GM21381 (cell line): ENCODE measurements at regions not wholly inside any gene's neighbourhood (a gene's known extent, or its start where the extent isn't known, plus 50 kb on each side); places are given as distances from the start of the nearest gene placed in this dataset.

Experiments used
- ATAC-seq: cut with Tn5 transposase; IDR thresholded peaks from one replicate; pipeline ENCODE4 v1.9.1; 2021; ENCODE audit warnings: mild to moderate bottlenecking, moderate library complexity; ENCODE audit not compliant: unreplicated experiment

DNA sequence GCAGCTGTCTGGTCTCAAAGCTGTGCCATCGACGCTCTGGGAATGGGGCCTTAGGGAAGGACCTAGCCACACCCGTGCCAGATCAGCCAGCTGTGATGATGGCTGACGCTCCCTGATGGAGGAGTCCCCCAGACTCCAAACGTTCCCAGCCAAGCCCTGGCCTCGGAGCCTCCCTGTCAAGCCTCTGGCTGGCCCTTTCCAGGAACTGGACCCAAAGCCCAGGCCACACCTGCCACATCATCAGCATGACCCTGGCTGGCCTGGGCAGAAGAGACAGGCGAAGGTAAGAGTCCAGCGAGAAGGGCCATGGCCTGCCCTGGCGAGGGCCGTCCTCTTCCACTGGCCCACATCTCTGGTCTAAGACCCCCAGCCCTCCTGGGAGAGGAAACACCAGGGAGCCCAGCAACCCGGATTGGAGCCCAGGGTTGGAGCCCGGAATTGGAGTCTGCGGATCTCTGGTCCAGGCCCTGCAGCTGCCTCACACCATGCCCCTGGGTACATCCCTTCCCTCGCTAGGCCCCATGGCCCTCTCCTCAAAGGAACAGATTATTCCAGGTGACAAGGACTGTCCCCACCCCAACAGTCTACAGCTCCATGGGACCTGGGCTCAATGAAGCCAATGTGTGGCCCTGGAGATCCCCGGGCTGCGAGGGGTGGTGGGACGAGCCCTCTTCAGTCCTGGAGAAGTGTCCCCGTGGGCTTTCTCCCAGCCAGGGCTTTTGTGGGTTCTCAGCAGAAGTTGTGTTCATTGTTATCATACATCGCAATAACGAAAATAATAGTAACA is 105.1 kb upstream of the TNRC6C start:
- ATAC-seq, result no peak

GRCh38 chr17:77854083-77854758 is 104.3 kb upstream of the TNRC6C start:
- ATAC-seq, result no peak

DNA sequence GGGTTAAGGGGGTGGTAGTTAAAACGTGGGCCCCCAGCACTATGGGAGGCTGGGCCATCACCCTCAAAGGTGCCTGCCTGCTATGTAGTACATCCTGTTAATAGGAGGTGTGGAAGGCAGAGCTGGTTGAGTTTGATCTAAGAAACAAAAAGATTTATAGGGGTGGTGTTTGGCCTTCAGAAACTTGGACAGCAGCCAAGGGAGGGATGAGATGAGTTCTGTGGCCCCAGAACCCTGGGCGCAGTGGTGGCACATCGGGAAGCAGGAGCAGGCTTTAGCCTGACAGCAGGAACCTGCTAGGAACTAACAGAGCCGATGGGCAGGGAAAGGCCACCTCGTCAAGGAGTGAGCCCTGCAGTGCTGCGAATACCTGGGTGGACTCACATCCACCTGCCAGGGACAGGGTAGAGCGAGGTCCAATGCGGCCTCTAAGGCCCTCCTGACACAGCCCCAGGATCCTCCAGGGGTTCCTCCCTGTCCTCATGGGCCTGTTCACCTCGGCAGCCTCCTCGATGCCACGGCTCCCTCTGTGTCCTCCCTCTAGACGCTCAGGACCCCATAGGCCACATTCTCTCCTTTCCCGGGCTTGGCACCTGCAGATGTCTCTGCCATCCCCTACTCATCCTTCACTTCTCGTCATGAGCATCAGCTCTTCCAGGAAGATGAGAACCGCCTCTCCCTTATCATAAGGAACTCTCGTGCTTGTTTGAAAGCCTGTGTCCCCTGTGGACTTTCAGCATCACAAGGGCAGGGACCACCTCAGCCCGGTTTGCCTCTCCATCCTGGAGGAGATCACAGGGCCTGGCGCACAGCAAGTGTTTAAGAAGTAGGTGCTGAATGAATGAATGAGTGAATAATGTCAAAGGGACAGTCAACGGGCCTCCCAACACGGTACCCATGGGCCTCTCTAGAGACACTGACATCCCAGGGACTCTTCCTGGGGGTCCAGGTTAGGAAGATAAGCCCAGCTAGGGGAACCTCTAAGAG is 103.5 kb upstream of the TNRC6C start:
- no peak for ATAC-seq

- no peak for ATAC-seq
Observed at GRCh38 chr17:77856551-77857305, 101.8 kb upstream of the TNRC6C start.

GRCh38 chr17:77857306-77857555 is 101.3 kb upstream of the TNRC6C start:
- no peak for ATAC-seq

GRCh38 chr17:77857613-77858012 is 100.9 kb upstream of the TNRC6C start:
- no peak for ATAC-seq

- no peak for ATAC-seq
Observed at GRCh38 chr17:77858291-77859034, 100.0 kb upstream of the TNRC6C start.

GRCh38 chr17:77859035-77859810 is 99.3 kb upstream of the TNRC6C start:
- ATAC-seq, result no peak

- no peak for ATAC-seq
Observed at GRCh38 chr17:77861133-77861695, 97.3 kb upstream of the TNRC6C start.

DNA sequence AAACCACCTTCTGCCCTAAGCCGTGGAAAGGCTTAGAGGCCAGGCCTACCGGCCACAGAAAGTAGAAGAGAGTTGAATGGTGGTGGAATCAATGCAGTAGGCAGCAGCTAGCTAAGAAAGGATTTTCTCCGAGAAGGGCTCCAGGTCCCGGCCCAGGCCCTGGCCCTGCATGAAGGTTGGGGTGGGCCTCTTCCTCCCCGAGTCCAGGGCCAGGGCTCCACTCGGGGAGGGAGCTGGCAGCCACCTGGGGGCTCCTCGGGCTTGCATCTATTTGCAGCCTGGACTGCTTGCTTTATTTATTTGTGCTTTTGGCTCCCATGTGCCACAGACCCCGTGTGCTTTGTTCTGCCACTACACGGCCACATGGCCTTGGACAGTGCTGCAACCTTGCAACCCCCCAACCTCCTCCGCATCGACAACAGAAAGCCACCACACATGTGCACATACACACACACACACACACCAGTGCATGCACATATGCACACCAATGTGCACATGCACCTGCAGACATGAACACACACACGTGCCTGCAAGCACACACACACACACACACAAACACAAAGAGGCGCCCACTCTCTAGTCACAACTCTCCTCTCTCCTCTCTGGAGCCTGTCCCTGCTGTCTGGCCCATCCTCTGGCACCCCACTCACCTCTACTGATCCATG is 96.4 kb upstream of the TNRC6C start:
- no peak for ATAC-seq

DNA sequence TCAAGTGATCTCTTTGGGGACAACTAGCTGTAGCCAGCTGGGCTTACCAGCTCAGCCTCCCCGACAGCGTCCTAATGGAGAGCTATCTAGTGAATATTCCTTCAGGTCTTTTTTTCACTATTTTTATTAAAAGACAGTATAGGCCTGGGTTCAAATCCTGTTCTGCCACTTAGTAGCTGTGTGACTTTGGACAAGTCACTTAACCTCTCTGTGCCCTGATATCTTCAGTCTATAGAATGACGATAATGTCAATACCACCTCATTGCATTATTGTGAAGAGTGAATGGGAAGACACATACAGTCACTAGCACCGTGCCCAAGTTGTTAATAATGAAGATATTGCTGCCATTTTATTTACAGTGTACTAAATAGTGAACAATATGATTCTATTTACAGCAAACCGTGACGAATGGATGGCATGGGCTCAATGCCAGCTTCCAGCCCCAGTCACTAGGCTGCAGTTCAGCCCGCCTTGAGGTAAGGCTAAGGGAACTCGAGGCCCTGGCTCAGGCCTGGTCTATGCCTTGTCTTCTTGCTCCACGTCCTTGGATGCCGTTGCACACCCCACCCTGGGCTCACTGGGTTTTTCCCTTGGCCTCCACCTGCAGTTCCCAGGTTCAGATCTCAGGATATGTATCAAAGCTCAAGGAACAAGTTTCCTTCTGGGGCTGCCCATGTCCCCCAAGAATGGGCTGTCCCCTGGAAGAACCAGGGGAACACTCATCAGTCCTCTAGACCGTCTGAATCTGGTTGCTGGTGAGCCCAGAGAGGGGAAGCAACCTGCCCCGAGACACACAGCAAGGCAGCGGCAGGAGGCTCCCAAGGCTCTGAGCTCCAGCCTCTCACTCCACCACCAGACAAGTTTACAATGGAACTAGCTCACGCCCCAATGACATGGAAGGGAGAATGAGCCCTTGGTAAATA is 95.4 kb upstream of the TNRC6C start:
- ATAC-seq, result no peak

- no peak for ATAC-seq
Observed at GRCh38 chr17:77863814-77864161, 94.7 kb upstream of the TNRC6C start.

GRCh38 chr17:77864234-77865111 is 94.0 kb upstream of the TNRC6C start:
- ATAC-seq, result no peak

- ATAC-seq, result no peak
Observed at GRCh38 chr17:77865112-77865611, 93.3 kb upstream of the TNRC6C start.

- no peak for ATAC-seq
Observed at GRCh38 chr17:77865716-77866115, 92.8 kb upstream of the TNRC6C start.

GRCh38 chr17:77867308-77867781 is 91.2 kb upstream of the TNRC6C start:
- ATAC-seq, result no peak
